ENCODE measurements at regions not wholly inside any gene's neighbourhood (a gene's known extent, or its start where the extent isn't known, plus 50 kb on each side); places are given as distances from the start of the nearest gene placed in this dataset.
"Not testable (repeated sequence)": the region's sequence is repeated elsewhere in the genome, so short reads cannot be mapped to it uniquely, and the experiment has no call there.

DNA sequence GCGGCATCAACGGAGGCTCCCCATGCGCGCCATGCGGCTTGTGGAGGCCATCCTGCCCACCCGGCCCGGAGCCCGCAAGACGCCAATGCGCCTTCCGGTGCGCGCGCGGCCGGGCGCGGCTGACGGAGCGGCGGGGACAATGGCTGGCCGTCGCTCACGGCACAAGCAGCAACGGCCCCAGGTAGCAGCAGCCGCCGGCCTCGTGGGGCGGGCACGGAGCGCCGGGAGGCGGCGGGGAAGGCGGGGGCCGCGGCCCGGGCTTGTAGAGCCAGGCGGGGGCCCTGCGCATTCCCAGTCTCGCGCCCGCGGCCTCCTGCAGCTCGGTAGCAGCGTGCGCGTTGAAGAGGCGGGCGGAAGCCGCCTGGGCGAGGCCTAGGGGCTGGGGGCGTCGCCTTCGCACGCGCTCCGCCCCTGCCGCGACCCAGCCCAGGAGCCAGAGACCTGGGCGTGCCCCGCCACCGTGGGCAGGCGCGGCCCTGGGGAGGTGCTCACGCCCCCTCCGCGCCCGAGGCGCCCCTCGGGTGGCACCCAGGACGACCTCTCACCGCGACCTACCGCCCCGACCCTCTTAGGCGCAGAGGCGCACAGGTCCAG is 207.1 kb upstream of the PRKX start:
- not testable (repeated sequence) for TF ChIP-seq TCF3 (IDR thresholded peaks at IDR 0.05; ENCODE audit: borderline replicate concordance, insufficient read depth, low read depth, low read length); POLR2AphosphoS5 (IDR thresholded peaks at IDR 0.05; ENCODE audit: low read length); CBFB (IDR thresholded peaks at IDR 0.05; ENCODE audit: low read depth); CHD2 (IDR thresholded peaks at IDR 0.05; ENCODE audit: borderline replicate concordance, low read depth, low read length); SRF (IDR thresholded peaks at IDR 0.05; ENCODE audit: low read depth in 2 of 2, low read length in 2 of 2); CEBPB (IDR thresholded peaks at IDR 0.05; ENCODE audit: borderline replicate concordance in 1 of 2, low read depth in 2 of 2, low read length in 2 of 2); ZNF24 (IDR thresholded peaks at IDR 0.05); EZH2 (IDR thresholded peaks at IDR 0.05; ENCODE audit: borderline replicate concordance, control insufficient read depth, low read depth, low read length); POLR2A (IDR thresholded peaks at IDR 0.05; ENCODE audit: low read depth, low read length); TBL1XR1 (IDR thresholded peaks at IDR 0.05; ENCODE audit: low read depth, low read length)
- TF ChIP-seq, protein P1, sequence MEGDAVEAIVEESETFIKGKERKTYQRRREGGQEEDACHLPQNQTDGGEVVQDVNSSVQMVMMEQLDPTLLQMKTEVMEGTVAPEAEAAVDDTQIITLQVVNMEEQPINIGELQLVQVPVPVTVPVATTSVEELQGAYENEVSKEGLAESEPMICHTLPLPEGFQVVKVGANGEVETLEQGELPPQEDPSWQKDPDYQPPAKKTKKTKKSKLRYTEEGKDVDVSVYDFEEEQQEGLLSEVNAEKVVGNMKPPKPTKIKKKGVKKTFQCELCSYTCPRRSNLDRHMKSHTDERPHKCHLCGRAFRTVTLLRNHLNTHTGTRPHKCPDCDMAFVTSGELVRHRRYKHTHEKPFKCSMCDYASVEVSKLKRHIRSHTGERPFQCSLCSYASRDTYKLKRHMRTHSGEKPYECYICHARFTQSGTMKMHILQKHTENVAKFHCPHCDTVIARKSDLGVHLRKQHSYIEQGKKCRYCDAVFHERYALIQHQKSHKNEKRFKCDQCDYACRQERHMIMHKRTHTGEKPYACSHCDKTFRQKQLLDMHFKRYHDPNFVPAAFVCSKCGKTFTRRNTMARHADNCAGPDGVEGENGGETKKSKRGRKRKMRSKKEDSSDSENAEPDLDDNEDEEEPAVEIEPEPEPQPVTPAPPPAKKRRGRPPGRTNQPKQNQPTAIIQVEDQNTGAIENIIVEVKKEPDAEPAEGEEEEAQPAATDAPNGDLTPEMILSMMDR (IDR thresholded peaks at IDR 0.05 in 2 of 3, conservative IDR thresholded peaks at IDR 0.05 in 1 of 3; ENCODE audit: control insufficient read depth in 2 of 3, extremely low read depth in 1 of 3, insufficient read depth in 1 of 3, low read depth in 3 of 3, low read length in 3 of 3): not testable (repeated sequence)
- TF ChIP-seq, protein P2, sequence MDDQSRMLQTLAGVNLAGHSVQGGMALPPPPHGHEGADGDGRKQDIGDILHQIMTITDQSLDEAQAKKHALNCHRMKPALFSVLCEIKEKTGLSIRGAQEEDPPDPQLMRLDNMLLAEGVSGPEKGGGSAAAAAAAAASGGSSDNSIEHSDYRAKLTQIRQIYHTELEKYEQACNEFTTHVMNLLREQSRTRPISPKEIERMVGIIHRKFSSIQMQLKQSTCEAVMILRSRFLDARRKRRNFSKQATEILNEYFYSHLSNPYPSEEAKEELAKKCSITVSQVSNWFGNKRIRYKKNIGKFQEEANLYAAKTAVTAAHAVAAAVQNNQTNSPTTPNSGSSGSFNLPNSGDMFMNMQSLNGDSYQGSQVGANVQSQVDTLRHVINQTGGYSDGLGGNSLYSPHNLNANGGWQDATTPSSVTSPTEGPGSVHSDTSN (IDR thresholded peaks at IDR 0.05; ENCODE audit: insufficient replicate concordance, low read depth, low read length): not testable (repeated sequence)
- TF ChIP-seq, protein P3, sequence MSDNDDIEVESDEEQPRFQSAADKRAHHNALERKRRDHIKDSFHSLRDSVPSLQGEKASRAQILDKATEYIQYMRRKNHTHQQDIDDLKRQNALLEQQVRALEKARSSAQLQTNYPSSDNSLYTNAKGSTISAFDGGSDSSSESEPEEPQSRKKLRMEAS (IDR thresholded peaks at IDR 0.05; ENCODE audit: low read depth, low read length): not testable (repeated sequence)
- TF ChIP-seq, protein P4, sequence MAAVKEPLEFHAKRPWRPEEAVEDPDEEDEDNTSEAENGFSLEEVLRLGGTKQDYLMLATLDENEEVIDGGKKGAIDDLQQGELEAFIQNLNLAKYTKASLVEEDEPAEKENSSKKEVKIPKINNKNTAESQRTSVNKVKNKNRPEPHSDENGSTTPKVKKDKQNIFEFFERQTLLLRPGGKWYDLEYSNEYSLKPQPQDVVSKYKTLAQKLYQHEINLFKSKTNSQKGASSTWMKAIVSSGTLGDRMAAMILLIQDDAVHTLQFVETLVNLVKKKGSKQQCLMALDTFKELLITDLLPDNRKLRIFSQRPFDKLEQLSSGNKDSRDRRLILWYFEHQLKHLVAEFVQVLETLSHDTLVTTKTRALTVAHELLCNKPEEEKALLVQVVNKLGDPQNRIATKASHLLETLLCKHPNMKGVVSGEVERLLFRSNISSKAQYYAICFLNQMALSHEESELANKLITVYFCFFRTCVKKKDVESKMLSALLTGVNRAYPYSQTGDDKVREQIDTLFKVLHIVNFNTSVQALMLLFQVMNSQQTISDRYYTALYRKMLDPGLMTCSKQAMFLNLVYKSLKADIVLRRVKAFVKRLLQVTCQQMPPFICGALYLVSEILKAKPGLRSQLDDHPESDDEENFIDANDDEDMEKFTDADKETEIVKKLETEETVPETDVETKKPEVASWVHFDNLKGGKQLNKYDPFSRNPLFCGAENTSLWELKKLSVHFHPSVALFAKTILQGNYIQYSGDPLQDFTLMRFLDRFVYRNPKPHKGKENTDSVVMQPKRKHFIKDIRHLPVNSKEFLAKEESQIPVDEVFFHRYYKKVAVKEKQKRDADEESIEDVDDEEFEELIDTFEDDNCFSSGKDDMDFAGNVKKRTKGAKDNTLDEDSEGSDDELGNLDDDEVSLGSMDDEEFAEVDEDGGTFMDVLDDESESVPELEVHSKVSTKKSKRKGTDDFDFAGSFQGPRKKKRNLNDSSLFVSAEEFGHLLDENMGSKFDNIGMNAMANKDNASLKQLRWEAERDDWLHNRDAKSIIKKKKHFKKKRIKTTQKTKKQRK (IDR thresholded peaks at IDR 0.05; ENCODE audit: low read depth, low read length): not testable (repeated sequence)

All from GM12878 (cell line).